Panc1 (cell line): ENCODE measurements at regions not wholly inside any gene's neighbourhood (a gene's known extent, or its start where the extent isn't known, plus 50 kb on each side); places are given as distances from the start of the nearest gene placed in this dataset.

Experiments used
- ATAC-seq: fragments of 200-7000 bp; cut with Tn5 transposase; 2 replicates; pipeline ENCODE4 v1.9.1; 2020; ENCODE audit warnings: mild to moderate bottlenecking, moderate library complexity
- BruUV-seq: library from RNA; stranded (reverse); fragments of 400-500 nt; replicated peaks from 2 replicates; lab custom pipeline; 2021; lab: Mats Ljungman, UMichigan
- CTCF ChIA-PET: fragments of 300-600 bp; sonication (Branson Sonifier 250); formaldehyde crosslinking; loops from one replicate; lab custom pipeline; 2022; ENCODE audit warnings: antibody characterized with exemption; lab: Charles Lee
- POLR2A ChIA-PET: fragments of 300-600 bp; sonication (Branson Sonifier 250); formaldehyde crosslinking; loops from one replicate; lab custom pipeline; 2022; ENCODE audit warnings: antibody characterized with exemption; lab: Charles Lee
- DNase-seq: peaks from one replicate; pipeline ENCODE4 v3.0.0-alpha.2; 2010; ENCODE audit warnings: low read depth, low spot score
- H3K27ac ChIP-seq: 2 replicates; pipeline ENCODE4 v1.5.1; 2011; ENCODE audit warnings: mild to moderate bottlenecking, low read length, inconsistent platforms
- H3K27me3 ChIP-seq: fragments of 200-500 bp; sonication (Bioruptor generic); 2 replicates; pipeline ENCODE4 v1.6.0; 2014; ENCODE audit warnings: low read length, inconsistent platforms; ENCODE audit not compliant: control insufficient read depth, insufficient read depth
- H3K36me3 ChIP-seq: fragments of 200-500 bp; sonication (Bioruptor generic); 2 replicates; pipeline ENCODE4 v1.5.1; 2014; ENCODE audit warnings: inconsistent platforms, mild to moderate bottlenecking, low read length, moderate library complexity; ENCODE audit not compliant: control insufficient read depth, insufficient read depth
- H3K4me1 ChIP-seq: 2 replicates; pipeline ENCODE4 v1.5.1; 2011; ENCODE audit warnings: inconsistent platforms, mild to moderate bottlenecking, low read length, moderate library complexity; ENCODE audit not compliant: control insufficient read depth, insufficient read depth
- H3K4me3 ChIP-seq, 2 experiments: 2 replicates each; pipeline ENCODE4 v1.5.1; 2011 to 2012; ENCODE audit warnings: low read depth in 2 of 2, low read length in 2 of 2, mild to moderate bottlenecking in 2 of 2, inconsistent platforms in 1 of 2, moderate library complexity in 1 of 2
- H3K9me3 ChIP-seq: fragments of 200-500 bp; sonication (Bioruptor generic); 2 replicates; pipeline ENCODE4 v1.5.1; 2014; ENCODE audit warnings: low read depth, mild to moderate bottlenecking, inconsistent platforms, low read length, moderate library complexity; ENCODE audit not compliant: control insufficient read depth, insufficient read depth
- POLR2AphosphoS5 ChIP-seq: IDR thresholded peaks from 2 replicates; pipeline ENCODE4 v1.6.1; 2012; ENCODE audit warnings: mild to moderate bottlenecking, low read depth, low read length, moderate library complexity
- SIN3A ChIP-seq: IDR thresholded peaks from 2 replicates; pipeline ENCODE4 v1.6.1; 2012; ENCODE audit warnings: low read depth, mild to moderate bottlenecking, low read length, moderate library complexity, borderline replicate concordance; ENCODE audit not compliant: insufficient read depth
- TCF7L2 ChIP-seq: IDR thresholded peaks from 2 replicates; pipeline ENCODE4 v1.6.1; 2011; ENCODE audit warnings: mild to moderate bottlenecking, low read depth, low read length, inconsistent platforms
- in situ Hi-C: cut with HindIII; loops from 2 replicates; pipeline ENCODE4 v1.10.0; 2016; ENCODE audit warnings: low sequenced_read_pairs, low pct_unique_long_range_greater_than_20kb
- intact Hi-C: fragments of 100-400 bp; cut with micrococcal nuclease; formaldehyde crosslinking; loops from one replicate; pipeline ENCODE4 v1.10.0; 2022; ENCODE audit not compliant: unreplicated experiment
- TF ChIP-seq, protein P1 (sequence below): fragments of 450-650 bp; IDR thresholded peaks from 2 replicates; pipeline ENCODE4 v1.5.1; 2017; ENCODE audit warnings: mild to moderate bottlenecking
- TF ChIP-seq, protein P2 (sequence below), 2 experiments: IDR thresholded peaks; 2 replicates each; pipeline ENCODE4 v1.6.1; 2011 to 2012; ENCODE audit warnings: low read depth in 2 of 2, control low read depth in 1 of 2, low read length in 1 of 2, mild to moderate bottlenecking in 1 of 2, moderate library complexity in 1 of 2; ENCODE audit not compliant: insufficient read depth in 1 of 2

- CTCF ChIA-PET, result no interaction called here
- Histone ChIP-seq H3K27me3 (no peaks in the 10 kb centered on the region), H3K4me1 (no peaks in the 10 kb centered on the region), H3K9me3 (no peaks in the 10 kb centered on the region), H3K27ac (no peak overlapping the region), H3K4me3 (no peak overlapping the region), H3K36me3 (no peaks in the 10 kb centered on the region)
- DNase-seq (no peak), ATAC-seq (no peak)
- in situ Hi-C loops (no loop called here), intact Hi-C loops (no loop called here)
- TF ChIP-seq SIN3A, result no peak
- TF ChIP-seq, protein P1, sequence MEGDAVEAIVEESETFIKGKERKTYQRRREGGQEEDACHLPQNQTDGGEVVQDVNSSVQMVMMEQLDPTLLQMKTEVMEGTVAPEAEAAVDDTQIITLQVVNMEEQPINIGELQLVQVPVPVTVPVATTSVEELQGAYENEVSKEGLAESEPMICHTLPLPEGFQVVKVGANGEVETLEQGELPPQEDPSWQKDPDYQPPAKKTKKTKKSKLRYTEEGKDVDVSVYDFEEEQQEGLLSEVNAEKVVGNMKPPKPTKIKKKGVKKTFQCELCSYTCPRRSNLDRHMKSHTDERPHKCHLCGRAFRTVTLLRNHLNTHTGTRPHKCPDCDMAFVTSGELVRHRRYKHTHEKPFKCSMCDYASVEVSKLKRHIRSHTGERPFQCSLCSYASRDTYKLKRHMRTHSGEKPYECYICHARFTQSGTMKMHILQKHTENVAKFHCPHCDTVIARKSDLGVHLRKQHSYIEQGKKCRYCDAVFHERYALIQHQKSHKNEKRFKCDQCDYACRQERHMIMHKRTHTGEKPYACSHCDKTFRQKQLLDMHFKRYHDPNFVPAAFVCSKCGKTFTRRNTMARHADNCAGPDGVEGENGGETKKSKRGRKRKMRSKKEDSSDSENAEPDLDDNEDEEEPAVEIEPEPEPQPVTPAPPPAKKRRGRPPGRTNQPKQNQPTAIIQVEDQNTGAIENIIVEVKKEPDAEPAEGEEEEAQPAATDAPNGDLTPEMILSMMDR, result no peak
- TF ChIP-seq TCF7L2, result no peak
- no peak for TF ChIP-seq POLR2AphosphoS5
- TF ChIP-seq, protein P2, sequence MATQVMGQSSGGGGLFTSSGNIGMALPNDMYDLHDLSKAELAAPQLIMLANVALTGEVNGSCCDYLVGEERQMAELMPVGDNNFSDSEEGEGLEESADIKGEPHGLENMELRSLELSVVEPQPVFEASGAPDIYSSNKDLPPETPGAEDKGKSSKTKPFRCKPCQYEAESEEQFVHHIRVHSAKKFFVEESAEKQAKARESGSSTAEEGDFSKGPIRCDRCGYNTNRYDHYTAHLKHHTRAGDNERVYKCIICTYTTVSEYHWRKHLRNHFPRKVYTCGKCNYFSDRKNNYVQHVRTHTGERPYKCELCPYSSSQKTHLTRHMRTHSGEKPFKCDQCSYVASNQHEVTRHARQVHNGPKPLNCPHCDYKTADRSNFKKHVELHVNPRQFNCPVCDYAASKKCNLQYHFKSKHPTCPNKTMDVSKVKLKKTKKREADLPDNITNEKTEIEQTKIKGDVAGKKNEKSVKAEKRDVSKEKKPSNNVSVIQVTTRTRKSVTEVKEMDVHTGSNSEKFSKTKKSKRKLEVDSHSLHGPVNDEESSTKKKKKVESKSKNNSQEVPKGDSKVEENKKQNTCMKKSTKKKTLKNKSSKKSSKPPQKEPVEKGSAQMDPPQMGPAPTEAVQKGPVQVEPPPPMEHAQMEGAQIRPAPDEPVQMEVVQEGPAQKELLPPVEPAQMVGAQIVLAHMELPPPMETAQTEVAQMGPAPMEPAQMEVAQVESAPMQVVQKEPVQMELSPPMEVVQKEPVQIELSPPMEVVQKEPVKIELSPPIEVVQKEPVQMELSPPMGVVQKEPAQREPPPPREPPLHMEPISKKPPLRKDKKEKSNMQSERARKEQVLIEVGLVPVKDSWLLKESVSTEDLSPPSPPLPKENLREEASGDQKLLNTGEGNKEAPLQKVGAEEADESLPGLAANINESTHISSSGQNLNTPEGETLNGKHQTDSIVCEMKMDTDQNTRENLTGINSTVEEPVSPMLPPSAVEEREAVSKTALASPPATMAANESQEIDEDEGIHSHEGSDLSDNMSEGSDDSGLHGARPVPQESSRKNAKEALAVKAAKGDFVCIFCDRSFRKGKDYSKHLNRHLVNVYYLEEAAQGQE (IDR thresholded peaks at IDR 0.05; ENCODE audit: insufficient read depth in 1 of 2, low read depth in 2 of 2, low read length in 1 of 2), result no peak
- POLR2A ChIA-PET, result no interaction called here
- no TSS peak for BruUV-seq
These were observed 368.1 kb upstream of the NOCT start for GRCh38 chr4:138647433-138647832.

GRCh38 chr4:138646383-138646782 is 369.2 kb upstream of the NOCT start:
- intact Hi-C loops, result no loop called here
- CTCF ChIA-PET, result no interaction called here
- H3K9me3 ChIP-seq, result no peaks in the 10 kb centered on the region

More at GRCh38 chr4:138646383-138646782, 369.2 kb upstream of the NOCT start:
- TF ChIP-seq SIN3A (no peak), TCF7L2 (no peak), POLR2AphosphoS5 (no peak)
- TF ChIP-seq, protein P1, result no peak
- TF ChIP-seq, protein P2 (IDR thresholded peaks at IDR 0.05; ENCODE audit: insufficient read depth in 1 of 2, low read depth in 2 of 2, low read length in 1 of 2), result no peak
- in situ Hi-C loops, result no loop called here
- no TSS peak for BruUV-seq
- Histone ChIP-seq H3K4me3 (no peak overlapping the region), H3K36me3 (no peaks in the 10 kb centered on the region), H3K27ac (no peak overlapping the region), H3K4me1 (no peaks in the 10 kb centered on the region), H3K27me3 (no peaks in the 10 kb centered on the region)
- ATAC-seq (no peak), DNase-seq (no peak)
- POLR2A ChIA-PET, result no interaction called here
